ENCODE measurements at regions not wholly inside any gene's neighbourhood (a gene's known extent, or its start where the extent isn't known, plus 50 kb on each side); places are given as distances from the start of the nearest gene placed in this dataset.

DNA sequence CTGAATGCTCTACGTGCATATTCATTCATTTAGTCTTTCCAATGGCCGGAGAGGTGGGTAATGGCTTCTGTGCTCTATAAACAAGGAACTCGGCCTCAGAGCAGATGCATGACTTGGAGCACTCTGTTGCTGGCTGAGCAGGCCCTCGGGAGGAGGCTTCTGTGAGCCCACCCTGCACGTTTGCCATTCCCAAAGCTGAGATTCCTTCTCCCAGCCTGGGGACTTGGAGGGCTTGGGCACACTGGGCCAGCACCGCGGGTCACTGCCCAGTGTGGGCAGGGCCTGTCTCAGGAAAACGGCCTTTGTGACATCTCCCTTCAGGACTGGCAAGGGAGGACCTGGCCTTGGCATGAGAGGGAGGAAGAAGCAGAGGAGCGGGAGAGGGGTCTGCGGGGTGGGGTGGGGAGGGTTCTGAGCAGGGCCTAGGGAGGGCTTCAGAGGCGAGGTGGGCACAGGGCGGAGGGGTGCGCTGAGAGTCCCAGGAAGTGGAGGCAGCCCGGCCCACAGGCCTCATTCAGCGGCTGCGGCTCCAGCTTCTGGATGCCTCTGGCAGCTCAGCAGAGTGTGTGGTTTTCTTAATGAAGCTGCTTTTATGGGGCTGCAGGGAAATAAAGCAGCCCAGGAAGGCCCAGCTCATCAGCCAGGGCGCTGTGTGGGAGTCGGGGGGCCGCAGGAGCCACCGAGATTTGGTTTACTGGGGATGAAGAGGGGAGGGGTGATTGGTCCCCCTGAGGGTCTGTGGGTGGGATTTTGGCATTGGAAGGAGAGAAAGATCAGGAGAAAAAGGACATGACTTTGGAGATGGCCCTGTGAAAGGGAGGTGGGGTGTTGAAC, 51.7 kb upstream of the OTOF start:
- ChIA-PET POLR2A (no interaction called here), CTCF (ENCODE audit: low intra/inter-chr PET ratio, low total read pairs) (no interaction called here)
- TF ChIP-seq GZF1 (CRISPR knock-in tag; IDR thresholded peaks at IDR 0.05) (no peak), ZNF570 (CRISPR knock-in tag; IDR thresholded peaks at IDR 0.05; ENCODE audit: borderline replicate concordance) (no peak), ZFP41 (CRISPR knock-in tag; IDR thresholded peaks at IDR 0.05; ENCODE audit: borderline replicate concordance) (no peak), ATF7-NPFF (CRISPR knock-in tag; IDR thresholded peaks at IDR 0.05; ENCODE audit: low read depth) (no peak), ZNF329 (CRISPR knock-in tag; IDR thresholded peaks at IDR 0.05; ENCODE audit: low read depth) (no peak), JARID2 (CRISPR knock-in tag; IDR thresholded peaks at IDR 0.05; ENCODE audit: insufficient replicate concordance) (no peak), ZNF317 (CRISPR knock-in tag; IDR thresholded peaks at IDR 0.05) (no peak), ISL2 (CRISPR knock-in tag; IDR thresholded peaks at IDR 0.05) (no peak), NAIF1 (CRISPR knock-in tag; IDR thresholded peaks at IDR 0.05; ENCODE audit: borderline replicate concordance) (no peak), ZNF589 (CRISPR knock-in tag; conservative IDR thresholded peaks at IDR 0.05) (no peak), MEF2D (CRISPR knock-in tag; IDR thresholded peaks at IDR 0.05) (no peak)
- TF ChIP-seq, protein P1, sequence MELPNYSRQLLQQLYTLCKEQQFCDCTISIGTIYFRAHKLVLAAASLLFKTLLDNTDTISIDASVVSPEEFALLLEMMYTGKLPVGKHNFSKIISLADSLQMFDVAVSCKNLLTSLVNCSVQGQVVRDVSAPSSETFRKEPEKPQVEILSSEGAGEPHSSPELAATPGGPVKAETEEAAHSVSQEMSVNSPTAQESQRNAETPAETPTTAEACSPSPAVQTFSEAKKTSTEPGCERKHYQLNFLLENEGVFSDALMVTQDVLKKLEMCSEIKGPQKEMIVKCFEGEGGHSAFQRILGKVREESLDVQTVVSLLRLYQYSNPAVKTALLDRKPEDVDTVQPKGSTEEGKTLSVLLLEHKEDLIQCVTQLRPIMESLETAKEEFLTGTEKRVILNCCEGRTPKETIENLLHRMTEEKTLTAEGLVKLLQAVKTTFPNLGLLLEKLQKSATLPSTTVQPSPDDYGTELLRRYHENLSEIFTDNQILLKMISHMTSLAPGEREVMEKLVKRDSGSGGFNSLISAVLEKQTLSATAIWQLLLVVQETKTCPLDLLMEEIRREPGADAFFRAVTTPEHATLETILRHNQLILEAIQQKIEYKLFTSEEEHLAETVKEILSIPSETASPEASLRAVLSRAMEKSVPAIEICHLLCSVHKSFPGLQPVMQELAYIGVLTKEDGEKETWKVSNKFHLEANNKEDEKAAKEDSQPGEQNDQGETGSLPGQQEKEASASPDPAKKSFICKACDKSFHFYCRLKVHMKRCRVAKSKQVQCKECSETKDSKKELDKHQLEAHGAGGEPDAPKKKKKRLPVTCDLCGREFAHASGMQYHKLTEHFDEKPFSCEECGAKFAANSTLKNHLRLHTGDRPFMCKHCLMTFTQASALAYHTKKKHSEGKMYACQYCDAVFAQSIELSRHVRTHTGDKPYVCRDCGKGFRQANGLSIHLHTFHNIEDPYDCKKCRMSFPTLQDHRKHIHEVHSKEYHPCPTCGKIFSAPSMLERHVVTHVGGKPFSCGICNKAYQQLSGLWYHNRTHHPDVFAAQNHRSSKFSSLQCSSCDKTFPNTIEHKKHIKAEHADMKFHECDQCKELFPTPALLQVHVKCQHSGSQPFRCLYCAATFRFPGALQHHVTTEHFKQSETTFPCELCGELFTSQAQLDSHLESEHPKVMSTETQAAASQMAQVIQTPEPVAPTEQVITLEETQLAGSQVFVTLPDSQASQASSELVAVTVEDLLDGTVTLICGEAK (IDR thresholded peaks at IDR 0.05) = no peak
- TF ChIP-seq, protein P1 (CRISPR knock-in tag; IDR thresholded peaks at IDR 0.05) = no peak
- TF ChIP-seq, protein P2, sequence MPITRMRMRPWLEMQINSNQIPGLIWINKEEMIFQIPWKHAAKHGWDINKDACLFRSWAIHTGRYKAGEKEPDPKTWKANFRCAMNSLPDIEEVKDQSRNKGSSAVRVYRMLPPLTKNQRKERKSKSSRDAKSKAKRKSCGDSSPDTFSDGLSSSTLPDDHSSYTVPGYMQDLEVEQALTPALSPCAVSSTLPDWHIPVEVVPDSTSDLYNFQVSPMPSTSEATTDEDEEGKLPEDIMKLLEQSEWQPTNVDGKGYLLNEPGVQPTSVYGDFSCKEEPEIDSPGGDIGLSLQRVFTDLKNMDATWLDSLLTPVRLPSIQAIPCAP (CRISPR knock-in tag; IDR thresholded peaks at IDR 0.05; ENCODE audit: low read depth) = no peak
- Histone ChIP-seq H3K9ac (ENCODE audit: insufficient read depth, low read depth, low read length) (no peak overlapping the region), H3K27me3 (ENCODE audit: control insufficient read depth in 1 of 2, insufficient read depth in 2 of 2, low read length in 2 of 2) (peaks cover 22 to 73% of the 10 kb centered on the region in 2 experiments; a peak in 4 of 5 replicates), H3K9me3 (ENCODE audit: low read length) (no peaks in the 10 kb centered on the region), H3K79me2 (ENCODE audit: insufficient read depth, low read length) (no peaks in the 10 kb centered on the region), H3K36me3 (replicated peaks in 1 of 2; ENCODE audit: control insufficient read depth in 1 of 2, insufficient read depth in 2 of 2, low read length in 2 of 2) (no peaks in the 10 kb centered on the region), H4K20me1 (ENCODE audit: insufficient read depth, low read length) (no peaks in the 10 kb centered on the region; the same call in 1 of the 2 replicates), H2AFZ (ENCODE audit: low read length) (no peak overlapping the region), H3K4me1 (ENCODE audit: insufficient read depth, low read length) (no peaks in the 10 kb centered on the region), H3K27ac (ENCODE audit: extremely low read length, insufficient read depth, low read length) (no peak overlapping the region), H3K4me2 (ENCODE audit: low read depth, low read length) (no peak overlapping the region), H3K4me3 (replicated peaks in 1 of 3; ENCODE audit: insufficient read depth in 1 of 3, low read depth in 2 of 3, low read length in 3 of 3) (no peak overlapping the region)
- DNase-seq (ENCODE audit: low spot score) = no peak
- ATAC-seq = no peak
- no peak for FAIRE-seq
- WGBS (ENCODE audit: low lambda C conversion rate) = 13% methylated on average over 16 of the region's 20 CpGs
- BruUV-seq (replicated peaks) = no TSS peak
- in situ Hi-C loops (cut with HindIII; ENCODE audit: extremely low pct_ligation_motif_present, low pct_unique_long_range_greater_than_20kb) (no loop called here), intact Hi-C loops (cut with micrococcal nuclease; ENCODE audit: unreplicated experiment) (no loop called here)
